Vagina (tissue), 2 donors: ENCODE measurements at regions not wholly inside any gene's neighbourhood (a gene's known extent, or its start where the extent isn't known, plus 50 kb on each side); places are given as distances from the start of the nearest gene placed in this dataset.

Source experiments
- DNase-seq, 2 donors: peaks; one replicate each; pipeline ENCODE4 v3.0.0-alpha.2; 2017; ENCODE audit errors: extremely low spot score in 2 of 2
- H3K27ac ChIP-seq: fragments of 200-600 bp; sonication (generic); one replicate; pipeline ENCODE4 v1.5.1; 2019
- H3K27me3 ChIP-seq: fragments of 200-600 bp; sonication (generic); one replicate; pipeline ENCODE4 v1.5.1; 2019
- H3K36me3 ChIP-seq, 2 donors: fragments of 200-600 bp; sonication (generic); one replicate each; pipeline ENCODE4 v1.5.1; 2017 to 2019
- H3K4me1 ChIP-seq: fragments of 200-600 bp; sonication (generic); one replicate; pipeline ENCODE4 v1.5.1; 2019
- H3K4me3 ChIP-seq, 2 donors: fragments of 200-600 bp; sonication (generic); 1 replicate in 1 of 2; 2 replicates in 1 of 2; pipeline ENCODE4 v1.5.1; 2016 to 2019
- H3K9me3 ChIP-seq: fragments of 200-600 bp; sonication (generic); one replicate; pipeline ENCODE4 v1.5.1; 2019
- POLR2A ChIP-seq, 2 donors: fragments of 450-650 bp; IDR thresholded peaks; one replicate each; pipeline ENCODE4 v1.6.1; 2017; ENCODE audit warnings: antibody characterized with exemption in 2 of 2, mild to moderate bottlenecking in 2 of 2, moderate library complexity in 2 of 2
- POLR2AphosphoS5 ChIP-seq, 2 donors: sonication (generic); formaldehyde crosslinking; IDR thresholded peaks; one replicate each; pipeline ENCODE4 v1.9.0; 2017; ENCODE audit warnings: antibody characterized with exemption in 2 of 2, mild to moderate bottlenecking in 2 of 2, low read depth in 1 of 2; ENCODE audit not compliant: insufficient read depth in 1 of 2
- intact Hi-C: fragments of 100-400 bp; cut with DNase I; formaldehyde crosslinking; loops from one replicate; pipeline ENCODE4 v1.15.1; 2023
- TF ChIP-seq, protein P1 (sequence below), 3 experiments: fragments of 450-650 bp in 2 of 3; fragments of 200-600 bp in 1 of 3; sonication (generic) in 1 of 3; IDR thresholded peaks; one replicate each; pipeline ENCODE4 v1.5.1; 2017 to 2019; ENCODE audit warnings: antibody characterized with exemption in 3 of 3, mild to moderate bottlenecking in 2 of 3, moderate library complexity in 2 of 3

DNA sequence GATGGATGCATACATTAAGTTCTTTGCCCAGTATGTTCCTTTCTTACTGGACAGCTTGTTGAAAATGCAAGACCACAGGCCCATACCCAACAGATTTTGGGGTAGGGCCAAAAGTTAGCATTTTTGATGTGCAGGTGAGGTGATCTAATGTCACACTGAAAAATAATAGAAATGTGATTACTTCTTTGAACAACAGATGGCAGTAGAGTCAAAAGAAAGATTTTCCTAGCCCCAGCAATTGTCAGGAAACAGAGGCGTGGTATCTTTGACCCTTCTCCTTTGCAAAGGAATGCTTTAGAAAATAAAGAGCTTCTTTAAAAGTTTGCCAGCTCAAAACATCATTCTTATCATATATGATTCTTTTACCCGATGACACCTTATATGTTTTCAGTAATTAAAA lies 343.6 kb upstream of the SYT4 start:
- no peaks in the 10 kb centered on the region for H3K9me3 ChIP-seq
- no peaks in the 10 kb centered on the region for H3K4me1 ChIP-seq
- H3K27ac ChIP-seq: no peak overlapping the region
- H3K4me3 ChIP-seq: no peak overlapping the region
- DNase-seq: no peak
- H3K36me3 ChIP-seq: no peaks in the 10 kb centered on the region
- intact Hi-C loops: no loop called here
- no peak for TF ChIP-seq POLR2AphosphoS5 (IDR thresholded peaks at IDR 0.05; ENCODE audit: insufficient read depth in 1 of 2, low read depth in 1 of 2)
- TF ChIP-seq POLR2A (IDR thresholded peaks at IDR 0.05): no peak
- TF ChIP-seq, protein P1, sequence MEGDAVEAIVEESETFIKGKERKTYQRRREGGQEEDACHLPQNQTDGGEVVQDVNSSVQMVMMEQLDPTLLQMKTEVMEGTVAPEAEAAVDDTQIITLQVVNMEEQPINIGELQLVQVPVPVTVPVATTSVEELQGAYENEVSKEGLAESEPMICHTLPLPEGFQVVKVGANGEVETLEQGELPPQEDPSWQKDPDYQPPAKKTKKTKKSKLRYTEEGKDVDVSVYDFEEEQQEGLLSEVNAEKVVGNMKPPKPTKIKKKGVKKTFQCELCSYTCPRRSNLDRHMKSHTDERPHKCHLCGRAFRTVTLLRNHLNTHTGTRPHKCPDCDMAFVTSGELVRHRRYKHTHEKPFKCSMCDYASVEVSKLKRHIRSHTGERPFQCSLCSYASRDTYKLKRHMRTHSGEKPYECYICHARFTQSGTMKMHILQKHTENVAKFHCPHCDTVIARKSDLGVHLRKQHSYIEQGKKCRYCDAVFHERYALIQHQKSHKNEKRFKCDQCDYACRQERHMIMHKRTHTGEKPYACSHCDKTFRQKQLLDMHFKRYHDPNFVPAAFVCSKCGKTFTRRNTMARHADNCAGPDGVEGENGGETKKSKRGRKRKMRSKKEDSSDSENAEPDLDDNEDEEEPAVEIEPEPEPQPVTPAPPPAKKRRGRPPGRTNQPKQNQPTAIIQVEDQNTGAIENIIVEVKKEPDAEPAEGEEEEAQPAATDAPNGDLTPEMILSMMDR (IDR thresholded peaks at IDR 0.05): peak; percentile 27 to 61 (median 38)
- H3K27me3 ChIP-seq: no peaks in the 10 kb centered on the region

DNA sequence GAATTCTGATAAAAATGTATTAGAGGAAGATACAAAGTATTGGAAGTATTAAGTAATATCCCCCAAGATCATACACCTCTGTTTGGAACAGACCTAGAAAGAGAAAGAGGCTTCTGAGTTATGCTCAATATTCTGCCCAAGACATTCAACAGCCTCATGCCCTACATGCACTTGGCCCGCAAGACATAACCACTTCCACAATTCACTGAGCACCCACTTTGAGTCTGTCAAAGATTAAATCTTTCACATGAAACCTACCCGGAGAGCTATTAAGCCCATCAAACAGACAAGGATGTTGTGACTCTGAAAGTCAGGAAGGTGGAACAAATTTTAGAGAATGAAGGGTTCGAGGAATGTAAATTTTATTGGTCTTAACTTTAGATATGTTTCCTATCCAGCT lies 344.7 kb upstream of the SYT4 start:
- no peaks in the 10 kb centered on the region for H3K27me3 ChIP-seq
- no peak overlapping the region for H3K27ac ChIP-seq
- no peaks in the 10 kb centered on the region for H3K9me3 ChIP-seq
- TF ChIP-seq, protein P1 (IDR thresholded peaks at IDR 0.05): no peak
- TF ChIP-seq POLR2A (IDR thresholded peaks at IDR 0.05) (no peak), POLR2AphosphoS5 (IDR thresholded peaks at IDR 0.05; ENCODE audit: insufficient read depth in 1 of 2, low read depth in 1 of 2) (no peak)
- H3K36me3 ChIP-seq: no peaks in the 10 kb centered on the region
- intact Hi-C loops: no loop called here
- no peaks in the 10 kb centered on the region for H3K4me1 ChIP-seq
- DNase-seq: no peak
- no peak overlapping the region for H3K4me3 ChIP-seq

DNA sequence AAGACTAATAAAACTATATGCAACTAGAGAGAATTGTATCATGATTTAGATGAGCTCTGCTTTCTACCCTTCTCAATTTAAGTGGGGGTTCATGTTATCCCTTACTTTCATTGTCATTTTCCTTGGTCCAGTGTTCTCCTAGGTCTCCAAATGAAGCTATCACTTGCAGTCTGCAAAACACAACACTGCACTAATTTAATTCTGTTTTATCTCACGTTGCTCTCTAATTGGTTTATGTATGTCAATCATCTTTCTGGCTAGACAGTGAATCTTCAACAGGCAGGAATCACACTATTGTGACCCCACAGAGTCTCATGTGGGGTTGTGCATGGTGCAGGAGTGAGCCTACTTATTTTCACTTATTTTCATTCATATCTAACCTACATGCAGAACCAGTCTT lies 348.3 kb upstream of the SYT4 start:
- TF ChIP-seq, protein P1 (IDR thresholded peaks at IDR 0.05): no peak
- no peak for TF ChIP-seq POLR2A (IDR thresholded peaks at IDR 0.05)
- TF ChIP-seq POLR2AphosphoS5 (IDR thresholded peaks at IDR 0.05; ENCODE audit: insufficient read depth in 1 of 2, low read depth in 1 of 2): no peak
- H3K9me3 ChIP-seq: no peaks in the 10 kb centered on the region
- H3K36me3 ChIP-seq: no peaks in the 10 kb centered on the region
- intact Hi-C loops: no loop called here
- no peaks in the 10 kb centered on the region for H3K27me3 ChIP-seq
- DNase-seq: no peak
- no peak overlapping the region for H3K4me3 ChIP-seq
- no peaks in the 10 kb centered on the region for H3K4me1 ChIP-seq
- H3K27ac ChIP-seq: no peak overlapping the region

DNA sequence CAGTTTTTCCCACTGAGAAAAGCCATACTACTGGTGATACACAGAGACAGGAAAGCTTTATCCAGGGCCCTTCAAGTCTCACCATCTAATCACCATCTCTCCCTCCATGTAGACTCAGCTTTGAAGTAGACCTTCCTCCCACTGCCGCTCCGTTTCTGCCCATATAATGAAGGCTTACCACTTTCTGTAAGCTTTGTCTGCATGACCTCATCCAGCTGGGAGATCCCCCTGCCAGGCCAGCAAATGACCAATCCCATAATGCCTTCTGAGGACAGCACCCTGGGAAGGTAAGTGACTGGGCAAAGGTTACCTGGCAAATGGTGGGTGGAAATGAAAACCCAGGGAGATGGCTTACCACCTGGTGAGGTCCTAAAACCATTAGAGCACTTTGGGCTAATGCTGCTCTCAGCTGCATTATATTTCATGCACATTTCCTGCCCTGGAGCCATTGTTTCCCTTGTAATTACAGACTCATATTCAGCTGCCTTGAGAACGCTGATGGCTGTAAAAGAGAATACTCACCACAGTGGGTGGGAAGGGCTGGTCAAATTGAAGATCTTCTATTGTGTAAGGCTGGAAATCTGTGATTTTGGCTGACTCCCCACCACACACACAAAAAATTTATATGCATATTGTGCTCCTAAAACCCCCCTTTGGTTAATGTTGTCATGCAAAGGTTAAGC lies 350.7 kb upstream of the SYT4 start:
- Histone ChIP-seq H3K9me3 (no peaks in the 10 kb centered on the region), H3K36me3 (no peaks in the 10 kb centered on the region), H3K27me3 (no peaks in the 10 kb centered on the region), H3K4me3 (no peak overlapping the region), H3K4me1 (no peaks in the 10 kb centered on the region), H3K27ac (no peak overlapping the region)
- DNase-seq: no peak
- TF ChIP-seq, protein P1 (IDR thresholded peaks at IDR 0.05): no peak
- no peak for TF ChIP-seq POLR2A (IDR thresholded peaks at IDR 0.05)
- intact Hi-C loops: no loop called here

DNA sequence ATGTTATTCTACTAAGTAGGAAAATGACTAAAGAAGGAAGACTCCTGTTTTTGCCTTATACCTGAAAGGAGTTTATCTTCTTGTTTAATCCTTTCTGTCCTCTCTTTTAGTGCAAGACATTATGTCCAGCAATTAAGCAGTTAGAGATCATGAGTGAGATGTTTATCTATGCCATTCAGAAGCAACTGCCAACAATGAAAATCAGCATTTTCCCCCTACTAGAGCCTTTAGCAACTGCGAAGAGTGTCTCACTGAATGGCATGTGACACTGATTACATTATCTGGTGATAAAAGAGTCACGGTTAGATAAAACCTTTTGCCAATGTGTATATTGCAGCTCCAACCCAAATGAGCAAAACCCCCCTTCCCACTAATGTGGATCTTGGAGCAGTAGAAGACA lies 357.7 kb upstream of the SYT4 start:
- TF ChIP-seq, protein P1 (IDR thresholded peaks at IDR 0.05): no peak
- TF ChIP-seq POLR2A (IDR thresholded peaks at IDR 0.05) (no peak), POLR2AphosphoS5 (IDR thresholded peaks at IDR 0.05; ENCODE audit: insufficient read depth in 1 of 2, low read depth in 1 of 2) (no peak)
- Histone ChIP-seq H3K27ac (no peak overlapping the region), H3K4me1 (no peaks in the 10 kb centered on the region), H3K36me3 (no peaks in the 10 kb centered on the region), H3K27me3 (no peaks in the 10 kb centered on the region), H3K4me3 (no peak overlapping the region), H3K9me3 (no peaks in the 10 kb centered on the region)
- DNase-seq: no peak
- intact Hi-C loops: no loop called here
